ENCODE measurements at regions not wholly inside any gene's neighbourhood (a gene's known extent, or its start where the extent isn't known, plus 50 kb on each side); places are given as distances from the start of the nearest gene placed in this dataset.

GRCh38 chr12:105986779-105987684, 151.7 kb downstream of the NUAK1 start:
- Histone ChIP-seq H3K9me3 (ENCODE audit: control insufficient read depth, low read length) (no peaks in the 10 kb centered on the region), H3K36me3 (ENCODE audit: control insufficient read depth, insufficient read depth, low read length) (no peaks in the 10 kb centered on the region), H3K4me1 (ENCODE audit: control insufficient read depth, insufficient read depth, low read length) (no peaks in the 10 kb centered on the region), H3K4me3 (ENCODE audit: insufficient read depth, low read depth, low read length) (no peak overlapping the region), H3K27ac (ENCODE audit: insufficient read depth, low read depth, low read length, poor library complexity, severe bottlenecking) (no peak overlapping the region), H3K27me3 (ENCODE audit: control insufficient read depth, insufficient read depth, low read length, poor library complexity, severe bottlenecking) (no peaks in the 10 kb centered on the region)
- WGBS, 2 experiments, result 91 to 96% methylated on average over 4 of the region's 4 CpGs

- Histone ChIP-seq H3K9me3 (ENCODE audit: control insufficient read depth, low read length) (no peaks in the 10 kb centered on the region), H3K36me3 (ENCODE audit: control insufficient read depth, insufficient read depth, low read length) (no peaks in the 10 kb centered on the region), H3K4me3 (ENCODE audit: insufficient read depth, low read depth, low read length) (no peak overlapping the region), H3K27ac (ENCODE audit: insufficient read depth, low read depth, low read length, poor library complexity, severe bottlenecking) (no peak overlapping the region), H3K27me3 (ENCODE audit: control insufficient read depth, insufficient read depth, low read length, poor library complexity, severe bottlenecking) (no peaks in the 10 kb centered on the region), H3K4me1 (ENCODE audit: control insufficient read depth, insufficient read depth, low read length) (no peaks in the 10 kb centered on the region)
- WGBS, 2 experiments, result 92 to 95% methylated on average over 3 of the region's 3 CpGs
Observed at GRCh38 chr12:105987685-105988035, 151.1 kb downstream of the NUAK1 start.

GRCh38 chr12:105992849-105993740, 145.7 kb downstream of the NUAK1 start:
- Histone ChIP-seq H3K4me3 (ENCODE audit: insufficient read depth, low read depth, low read length) (no peak overlapping the region), H3K27ac (ENCODE audit: insufficient read depth, low read depth, low read length, poor library complexity, severe bottlenecking) (no peak overlapping the region), H3K27me3 (ENCODE audit: control insufficient read depth, insufficient read depth, low read length, poor library complexity, severe bottlenecking) (no peaks in the 10 kb centered on the region), H3K36me3 (ENCODE audit: control insufficient read depth, insufficient read depth, low read length) (no peaks in the 10 kb centered on the region), H3K9me3 (ENCODE audit: control insufficient read depth, low read length) (no peaks in the 10 kb centered on the region), H3K4me1 (ENCODE audit: control insufficient read depth, insufficient read depth, low read length) (peaks cover 4% of the 10 kb centered on the region)
- WGBS, 2 experiments, result 58 to 60% methylated on average over 14 of the region's 14 CpGs

GRCh38 chr12:105993766-105994555, 144.8 kb downstream of the NUAK1 start:
- Histone ChIP-seq H3K27me3 (ENCODE audit: control insufficient read depth, insufficient read depth, low read length, poor library complexity, severe bottlenecking) (no peaks in the 10 kb centered on the region), H3K4me1 (ENCODE audit: control insufficient read depth, insufficient read depth, low read length) (peaks cover 4% of the 10 kb centered on the region), H3K9me3 (ENCODE audit: control insufficient read depth, low read length) (no peaks in the 10 kb centered on the region), H3K27ac (ENCODE audit: insufficient read depth, low read depth, low read length, poor library complexity, severe bottlenecking) (no peak overlapping the region), H3K36me3 (ENCODE audit: control insufficient read depth, insufficient read depth, low read length) (no peaks in the 10 kb centered on the region), H3K4me3 (ENCODE audit: insufficient read depth, low read depth, low read length) (no peak overlapping the region)
- WGBS, 2 experiments, result 94% methylated on average over 21 to 22 of the region's 22 CpGs

GRCh38 chr12:105995961-105996431, 142.8 kb downstream of the NUAK1 start:
- no peak overlapping the region for H3K4me3 ChIP-seq (ENCODE audit: insufficient read depth, low read depth, low read length)
- no peak overlapping the region for H3K27ac ChIP-seq (ENCODE audit: insufficient read depth, low read depth, low read length, poor library complexity, severe bottlenecking)
- peaks cover 4% of the 10 kb centered on the region for H3K4me1 ChIP-seq (ENCODE audit: control insufficient read depth, insufficient read depth, low read length)
- no peaks in the 10 kb centered on the region for H3K9me3 ChIP-seq (ENCODE audit: control insufficient read depth, low read length)
- no peaks in the 10 kb centered on the region for H3K27me3 ChIP-seq (ENCODE audit: control insufficient read depth, insufficient read depth, low read length, poor library complexity, severe bottlenecking)
- WGBS, 2 experiments, result 89 to 90% methylated on average over 4 of the region's 4 CpGs
- H3K36me3 ChIP-seq (ENCODE audit: control insufficient read depth, insufficient read depth, low read length), result no peaks in the 10 kb centered on the region

- Histone ChIP-seq H3K27ac (ENCODE audit: insufficient read depth, low read depth, low read length, poor library complexity, severe bottlenecking) (no peak overlapping the region), H3K27me3 (ENCODE audit: control insufficient read depth, insufficient read depth, low read length, poor library complexity, severe bottlenecking) (no peaks in the 10 kb centered on the region), H3K36me3 (ENCODE audit: control insufficient read depth, insufficient read depth, low read length) (no peaks in the 10 kb centered on the region), H3K4me3 (ENCODE audit: insufficient read depth, low read depth, low read length) (no peak overlapping the region), H3K4me1 (ENCODE audit: control insufficient read depth, insufficient read depth, low read length) (peaks cover 1% of the 10 kb centered on the region), H3K9me3 (ENCODE audit: control insufficient read depth, low read length) (no peaks in the 10 kb centered on the region)
- 100% methylated on average over 1 of the region's 1 CpG for WGBS, 2 experiments
Observed at GRCh38 chr12:105998561-105998960, 140.2 kb downstream of the NUAK1 start.

GRCh38 chr12:106000382-106001104, 138.2 kb downstream of the NUAK1 start:
- Histone ChIP-seq H3K36me3 (ENCODE audit: control insufficient read depth, insufficient read depth, low read length) (no peaks in the 10 kb centered on the region), H3K9me3 (ENCODE audit: control insufficient read depth, low read length) (no peaks in the 10 kb centered on the region), H3K27me3 (ENCODE audit: control insufficient read depth, insufficient read depth, low read length, poor library complexity, severe bottlenecking) (no peaks in the 10 kb centered on the region), H3K27ac (ENCODE audit: insufficient read depth, low read depth, low read length, poor library complexity, severe bottlenecking) (no peak overlapping the region), H3K4me3 (ENCODE audit: insufficient read depth, low read depth, low read length) (no peak overlapping the region), H3K4me1 (ENCODE audit: control insufficient read depth, insufficient read depth, low read length) (no peaks in the 10 kb centered on the region)
- 93 to 97% methylated on average over 2 to 3 of the region's 3 CpGs for WGBS, 2 experiments

GRCh38 chr12:106001105-106001836, 137.5 kb downstream of the NUAK1 start:
- Histone ChIP-seq H3K27ac (ENCODE audit: insufficient read depth, low read depth, low read length, poor library complexity, severe bottlenecking) (no peak overlapping the region), H3K9me3 (ENCODE audit: control insufficient read depth, low read length) (no peaks in the 10 kb centered on the region)
- 78 to 87% methylated on average over 2 of the region's 2 CpGs for WGBS, 2 experiments

GRCh38 chr12:106001837-106002218, 136.9 kb downstream of the NUAK1 start:
- Histone ChIP-seq H3K27ac (ENCODE audit: insufficient read depth, low read depth, low read length, poor library complexity, severe bottlenecking) (no peak overlapping the region), H3K4me3 (ENCODE audit: insufficient read depth, low read depth, low read length) (no peak overlapping the region), H3K27me3 (ENCODE audit: control insufficient read depth, insufficient read depth, low read length, poor library complexity, severe bottlenecking) (no peaks in the 10 kb centered on the region), H3K36me3 (ENCODE audit: control insufficient read depth, insufficient read depth, low read length) (no peaks in the 10 kb centered on the region), H3K9me3 (ENCODE audit: control insufficient read depth, low read length) (no peaks in the 10 kb centered on the region), H3K4me1 (ENCODE audit: control insufficient read depth, insufficient read depth, low read length) (no peaks in the 10 kb centered on the region)
- WGBS, 2 experiments, result 81 to 87% methylated on average over 2 to 3 of the region's 3 CpGs

More at GRCh38 chr12:106001105-106001836, 137.5 kb downstream of the NUAK1 start:
- H3K36me3 ChIP-seq (ENCODE audit: control insufficient read depth, insufficient read depth, low read length), result no peaks in the 10 kb centered on the region
- no peak overlapping the region for H3K4me3 ChIP-seq (ENCODE audit: insufficient read depth, low read depth, low read length)
- H3K27me3 ChIP-seq (ENCODE audit: control insufficient read depth, insufficient read depth, low read length, poor library complexity, severe bottlenecking), result no peaks in the 10 kb centered on the region
- no peaks in the 10 kb centered on the region for H3K4me1 ChIP-seq (ENCODE audit: control insufficient read depth, insufficient read depth, low read length)
